Chondrocyte (in vitro differentiated cells): ENCODE measurements at regions not wholly inside any gene's neighbourhood (a gene's known extent, or its start where the extent isn't known, plus 50 kb on each side); places are given as distances from the start of the nearest gene placed in this dataset.

Experiments used
- DNase-seq: peaks from one replicate; pipeline ENCODE4 v3.0.0; 2021; ENCODE audit warnings: mixed read lengths, low spot score
- H3K27ac Mint-ChIP-seq: one replicate; pipeline ENCODE4 v1.8.0; 2021; ENCODE audit warnings: mild to moderate bottlenecking, moderate library complexity, mixed read lengths; ENCODE audit not compliant: unreplicated experiment
- H3K27me3 Mint-ChIP-seq: 2 replicates; pipeline ENCODE4 v1.8.0; 2021; ENCODE audit warnings: low read depth, mixed read lengths
- H3K36me3 Mint-ChIP-seq: 2 replicates; pipeline ENCODE4 v1.8.0; 2021; ENCODE audit warnings: low read depth, mixed read lengths
- H3K4me1 Mint-ChIP-seq: 2 replicates; pipeline ENCODE4 v1.8.0; 2021; ENCODE audit warnings: low read depth, mild to moderate bottlenecking, mixed read lengths
- H3K4me3 Mint-ChIP-seq: one replicate; pipeline ENCODE4 v1.8.0; 2021; ENCODE audit warnings: mild to moderate bottlenecking, moderate library complexity, mixed read lengths; ENCODE audit not compliant: unreplicated experiment
- H3K9me3 Mint-ChIP-seq: 2 replicates; pipeline ENCODE4 v1.8.0; 2021; ENCODE audit warnings: low read depth, mixed read lengths
- CTCF ChIP-seq: fragments of 200-600 bp; sonication (generic); IDR thresholded peaks from 2 replicates; pipeline ENCODE4 v1.5.0; 2021; ENCODE audit warnings: antibody characterized with exemption, mild to moderate bottlenecking, moderate library complexity

GRCh38 chr3:159829056-159829455 lies 159.6 kb upstream of the IL12A start:
- Mint-ChIP-seq H3K36me3 (no peaks in the 10 kb centered on the region), H3K27ac (peak overlapping the region; percentile 13), H3K9me3 (no peaks in the 10 kb centered on the region), H3K4me1 (peaks cover 52% of the 10 kb centered on the region), H3K27me3 (no peaks in the 10 kb centered on the region), H3K4me3 (no peak overlapping the region)
- TF ChIP-seq CTCF: no peak
- DNase-seq: no peak

GRCh38 chr3:159829539-159830227 lies 159.0 kb upstream of the IL12A start:
- H3K27ac Mint-ChIP-seq: peak overlapping the region; percentile 13
- TF ChIP-seq CTCF: no peak
- H3K27me3 Mint-ChIP-seq: no peaks in the 10 kb centered on the region
- H3K4me1 Mint-ChIP-seq: peaks cover 46% of the 10 kb centered on the region
- H3K4me3 Mint-ChIP-seq: no peak overlapping the region
- H3K9me3 Mint-ChIP-seq: no peaks in the 10 kb centered on the region
- no peaks in the 10 kb centered on the region for H3K36me3 Mint-ChIP-seq
- no peak for DNase-seq

DNA sequence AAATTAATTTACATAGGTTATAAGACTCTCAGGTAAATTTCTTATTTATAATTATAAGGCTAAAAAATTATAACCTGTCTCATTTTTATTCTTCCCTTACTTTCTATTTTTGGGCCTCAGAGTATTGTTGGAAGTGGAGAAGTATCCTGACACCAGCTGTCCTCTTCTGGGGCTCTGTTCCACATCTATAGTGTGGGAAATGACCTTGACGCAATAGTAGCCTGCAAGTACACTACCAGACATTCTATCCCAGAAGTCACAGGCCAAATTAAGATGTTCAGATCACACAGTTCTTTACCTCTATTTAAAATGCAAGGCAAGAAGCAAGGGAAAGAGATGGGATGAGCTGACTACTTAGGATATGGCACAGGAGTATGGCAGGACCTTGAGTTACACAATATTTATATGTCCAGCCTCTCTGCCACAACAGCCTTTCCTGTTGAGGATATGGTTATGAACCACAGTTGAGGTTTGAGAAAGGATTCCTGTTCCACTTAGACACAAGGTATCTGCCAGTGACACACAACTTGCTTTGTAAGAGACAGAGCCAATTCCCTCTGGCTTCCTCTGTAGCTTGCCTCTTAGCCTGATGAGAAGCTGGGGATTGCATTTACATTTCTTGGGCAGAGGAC lies 158.0 kb upstream of the IL12A start:
- no peak for TF ChIP-seq CTCF
- no peak for DNase-seq
- no peaks in the 10 kb centered on the region for H3K27me3 Mint-ChIP-seq
- peaks cover 44% of the 10 kb centered on the region for H3K4me1 Mint-ChIP-seq
- peak overlapping the region; percentile 60 for H3K27ac Mint-ChIP-seq
- no peaks in the 10 kb centered on the region for H3K36me3 Mint-ChIP-seq
- no peak overlapping the region for H3K4me3 Mint-ChIP-seq
- no peaks in the 10 kb centered on the region for H3K9me3 Mint-ChIP-seq

DNA sequence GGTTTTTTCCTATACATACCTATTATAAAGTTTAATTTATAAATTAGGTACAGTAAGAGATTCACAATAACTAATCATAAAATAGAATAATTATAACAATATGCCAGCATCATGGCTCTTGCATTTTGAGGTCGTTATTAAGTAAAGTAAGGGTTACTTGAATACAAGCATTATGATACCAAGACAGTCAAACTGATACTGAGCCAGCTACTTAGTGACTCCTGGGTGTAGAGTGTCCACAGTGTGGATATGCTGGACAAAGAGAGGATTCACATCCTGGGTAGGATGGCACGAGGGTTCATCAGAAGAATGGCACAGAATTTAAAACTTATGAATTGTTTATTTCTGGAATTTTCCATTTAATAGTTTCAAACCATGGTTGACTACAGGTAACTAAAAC lies 157.2 kb upstream of the IL12A start:
- DNase-seq: no peak
- no peak for TF ChIP-seq CTCF
- Mint-ChIP-seq H3K9me3 (no peaks in the 10 kb centered on the region), H3K4me3 (no peak overlapping the region), H3K4me1 (peaks cover 39% of the 10 kb centered on the region), H3K27ac (no peak overlapping the region), H3K27me3 (no peaks in the 10 kb centered on the region), H3K36me3 (no peaks in the 10 kb centered on the region)

- H3K27ac Mint-ChIP-seq: no peak overlapping the region
- peaks cover 42% of the 10 kb centered on the region for H3K4me1 Mint-ChIP-seq
These were observed 156.6 kb upstream of the IL12A start for GRCh38 chr3:159832024-159832423.

More at GRCh38 chr3:159832024-159832423, 156.6 kb upstream of the IL12A start:
- Mint-ChIP-seq H3K9me3 (no peaks in the 10 kb centered on the region), H3K36me3 (no peaks in the 10 kb centered on the region), H3K4me3 (no peak overlapping the region), H3K27me3 (no peaks in the 10 kb centered on the region)
- DNase-seq: no peak
- no peak for TF ChIP-seq CTCF
